ENCODE measurements at regions not wholly inside any gene's neighbourhood (a gene's known extent, or its start where the extent isn't known, plus 50 kb on each side); places are given as distances from the start of the nearest gene placed in this dataset.

GRCh38 chr15:69883306-69883705 lies 214.4 kb downstream of the TLE3 start:
- Histone ChIP-seq H3K4me2 (ENCODE audit: low read depth, low read length, poor library complexity, severe bottlenecking) (peak overlapping the region; percentile 85), H3K9ac (ENCODE audit: low read length) (no peak overlapping the region), H4K20me1 (ENCODE audit: insufficient read depth, low read depth, low read length) (no peaks in the 10 kb centered on the region), H3K9me3 (ENCODE audit: low read length) (no peaks in the 10 kb centered on the region), H3K9me2 (replicated peaks; ENCODE audit: insufficient read depth, low read length) (no peaks in the 10 kb centered on the region), H3K36me3 (ENCODE audit: insufficient read depth, low read length) (no peaks in the 10 kb centered on the region), H2AFZ (ENCODE audit: low read length) (no peak overlapping the region), H3K27me3 (ENCODE audit: low read length) (no peaks in the 10 kb centered on the region), H3K4me1 (ENCODE audit: low read length) (peaks cover 51% of the 10 kb centered on the region), H3K27ac (ENCODE audit: low read length) (peak overlapping the region; percentile 99), H3K4me3 (ENCODE audit: low read length) (no peak overlapping the region), H3K79me2 (ENCODE audit: low read length) (no peaks in the 10 kb centered on the region)
- DNase-seq: no peak

- Histone ChIP-seq H3K4me1 (ENCODE audit: low read length) (peaks cover 62% of the 10 kb centered on the region), H3K79me2 (ENCODE audit: low read length) (no peaks in the 10 kb centered on the region), H3K27ac (ENCODE audit: low read length) (no peak overlapping the region), H3K36me3 (ENCODE audit: insufficient read depth, low read length) (no peaks in the 10 kb centered on the region), H3K9ac (ENCODE audit: low read length) (no peak overlapping the region), H3K27me3 (ENCODE audit: low read length) (no peaks in the 10 kb centered on the region), H4K20me1 (ENCODE audit: insufficient read depth, low read depth, low read length) (no peaks in the 10 kb centered on the region), H3K4me3 (ENCODE audit: low read length) (no peak overlapping the region), H3K9me3 (ENCODE audit: low read length) (no peaks in the 10 kb centered on the region), H2AFZ (ENCODE audit: low read length) (no peak overlapping the region), H3K4me2 (ENCODE audit: low read depth, low read length, poor library complexity, severe bottlenecking) (no peak overlapping the region), H3K9me2 (replicated peaks; ENCODE audit: insufficient read depth, low read length) (no peaks in the 10 kb centered on the region)
- no peak for DNase-seq
These were observed 212.4 kb downstream of the TLE3 start for GRCh38 chr15:69885173-69885955.

GRCh38 chr15:69887009-69887408 lies 210.7 kb downstream of the TLE3 start:
- Histone ChIP-seq H2AFZ (ENCODE audit: low read length) (no peak overlapping the region), H3K79me2 (ENCODE audit: low read length) (no peaks in the 10 kb centered on the region), H3K4me1 (ENCODE audit: low read length) (peaks cover 47% of the 10 kb centered on the region), H3K4me2 (ENCODE audit: low read depth, low read length, poor library complexity, severe bottlenecking) (no peak overlapping the region), H3K36me3 (ENCODE audit: insufficient read depth, low read length) (no peaks in the 10 kb centered on the region), H4K20me1 (ENCODE audit: insufficient read depth, low read depth, low read length) (no peaks in the 10 kb centered on the region), H3K9me2 (replicated peaks; ENCODE audit: insufficient read depth, low read length) (no peaks in the 10 kb centered on the region), H3K27me3 (ENCODE audit: low read length) (no peaks in the 10 kb centered on the region), H3K9me3 (ENCODE audit: low read length) (no peaks in the 10 kb centered on the region), H3K4me3 (ENCODE audit: low read length) (no peak overlapping the region), H3K27ac (ENCODE audit: low read length) (no peak overlapping the region), H3K9ac (ENCODE audit: low read length) (no peak overlapping the region)
- no peak for DNase-seq

- H3K4me3 ChIP-seq (ENCODE audit: low read length): no peak overlapping the region
- H3K27me3 ChIP-seq (ENCODE audit: low read length): no peaks in the 10 kb centered on the region
- no peak overlapping the region for H3K9ac ChIP-seq (ENCODE audit: low read length)
- H4K20me1 ChIP-seq (ENCODE audit: insufficient read depth, low read depth, low read length): no peaks in the 10 kb centered on the region
- no peak overlapping the region for H3K27ac ChIP-seq (ENCODE audit: low read length)
- H3K4me2 ChIP-seq (ENCODE audit: low read depth, low read length, poor library complexity, severe bottlenecking): no peak overlapping the region
- no peaks in the 10 kb centered on the region for H3K36me3 ChIP-seq (ENCODE audit: insufficient read depth, low read length)
- peaks cover 42% of the 10 kb centered on the region for H3K4me1 ChIP-seq (ENCODE audit: low read length)
- no peaks in the 10 kb centered on the region for H3K9me3 ChIP-seq (ENCODE audit: low read length)
- no peak for DNase-seq
- no peaks in the 10 kb centered on the region for H3K79me2 ChIP-seq (ENCODE audit: low read length)
- no peak overlapping the region for H2AFZ ChIP-seq (ENCODE audit: low read length)
- H3K9me2 ChIP-seq (replicated peaks; ENCODE audit: insufficient read depth, low read length): no peaks in the 10 kb centered on the region
These were observed 210.2 kb downstream of the TLE3 start for GRCh38 chr15:69887553-69887952.

DNA sequence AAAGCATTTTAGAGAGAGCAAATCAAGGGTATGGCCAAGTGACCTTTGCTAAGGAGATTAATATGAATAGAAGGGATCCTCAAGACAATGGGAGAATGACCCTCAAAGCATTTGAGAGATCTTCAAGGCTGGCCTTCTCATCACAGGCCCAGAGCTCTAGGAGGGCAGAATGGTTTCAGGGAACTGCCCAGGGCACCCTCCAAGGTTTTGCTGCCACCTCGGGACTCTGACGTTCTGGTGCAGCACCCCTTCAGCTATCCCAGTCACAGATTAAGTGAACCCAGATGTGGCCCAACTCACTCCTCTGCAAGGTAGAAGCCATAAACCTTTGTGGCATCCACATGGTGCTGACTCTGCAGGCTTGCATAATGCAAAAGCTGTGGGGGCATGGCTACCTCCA lies 209.3 kb downstream of the TLE3 start:
- DNase-seq: no peak
- H3K9me2 ChIP-seq (replicated peaks; ENCODE audit: insufficient read depth, low read length): no peaks in the 10 kb centered on the region
- H4K20me1 ChIP-seq (ENCODE audit: insufficient read depth, low read depth, low read length): no peaks in the 10 kb centered on the region
- no peak overlapping the region for H3K4me3 ChIP-seq (ENCODE audit: low read length)
- H3K9me3 ChIP-seq (ENCODE audit: low read length): no peaks in the 10 kb centered on the region
- no peak overlapping the region for H3K9ac ChIP-seq (ENCODE audit: low read length)
- H3K27me3 ChIP-seq (ENCODE audit: low read length): no peaks in the 10 kb centered on the region
- H3K27ac ChIP-seq (ENCODE audit: low read length): no peak overlapping the region
- no peak overlapping the region for H2AFZ ChIP-seq (ENCODE audit: low read length)
- no peaks in the 10 kb centered on the region for H3K79me2 ChIP-seq (ENCODE audit: low read length)
- no peaks in the 10 kb centered on the region for H3K36me3 ChIP-seq (ENCODE audit: insufficient read depth, low read length)
- no peak overlapping the region for H3K4me2 ChIP-seq (ENCODE audit: low read depth, low read length, poor library complexity, severe bottlenecking)
- peaks cover 37% of the 10 kb centered on the region for H3K4me1 ChIP-seq (ENCODE audit: low read length)

DNA sequence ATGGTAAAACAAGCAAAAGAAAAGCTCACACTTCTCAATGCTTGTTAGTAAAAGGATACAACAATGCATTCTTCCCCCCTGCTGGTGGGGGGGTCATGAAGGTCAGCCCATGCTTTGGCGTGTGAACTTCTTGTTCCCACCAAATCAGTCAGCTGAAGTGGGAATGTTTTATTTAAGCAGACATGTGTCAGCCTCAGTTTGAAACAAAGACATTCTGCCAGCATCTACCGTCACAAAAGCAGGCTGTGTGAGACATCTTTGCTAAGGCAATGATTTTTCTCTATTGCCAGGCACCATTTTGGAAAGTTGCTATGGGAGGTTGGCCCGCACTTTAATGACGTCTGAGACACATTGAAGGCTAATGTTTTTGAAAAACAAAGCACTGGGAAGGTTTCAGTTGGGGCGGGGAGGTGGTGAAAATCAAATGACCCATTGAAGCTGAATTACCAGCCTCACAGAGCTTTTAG lies 206.6 kb downstream of the TLE3 start:
- H4K20me1 ChIP-seq (ENCODE audit: insufficient read depth, low read depth, low read length): no peaks in the 10 kb centered on the region
- H3K27me3 ChIP-seq (ENCODE audit: low read length): no peaks in the 10 kb centered on the region
- no peaks in the 10 kb centered on the region for H3K9me3 ChIP-seq (ENCODE audit: low read length)
- no peak for DNase-seq
- H3K27ac ChIP-seq (ENCODE audit: low read length): no peak overlapping the region
- H3K36me3 ChIP-seq (ENCODE audit: insufficient read depth, low read length): no peaks in the 10 kb centered on the region
- no peak overlapping the region for H3K9ac ChIP-seq (ENCODE audit: low read length)
- no peak overlapping the region for H3K4me3 ChIP-seq (ENCODE audit: low read length)
- peaks cover 40% of the 10 kb centered on the region for H3K4me1 ChIP-seq (ENCODE audit: low read length)
- H3K79me2 ChIP-seq (ENCODE audit: low read length): no peaks in the 10 kb centered on the region
- no peaks in the 10 kb centered on the region for H3K9me2 ChIP-seq (replicated peaks; ENCODE audit: insufficient read depth, low read length)
- H3K4me2 ChIP-seq (ENCODE audit: low read depth, low read length, poor library complexity, severe bottlenecking): no peak overlapping the region
- H2AFZ ChIP-seq (ENCODE audit: low read length): no peak overlapping the region

- H3K4me2 ChIP-seq (ENCODE audit: low read depth, low read length, poor library complexity, severe bottlenecking): no peak overlapping the region
- H3K9ac ChIP-seq (ENCODE audit: low read length): no peak overlapping the region
- no peaks in the 10 kb centered on the region for H3K36me3 ChIP-seq (ENCODE audit: insufficient read depth, low read length)
- H3K27me3 ChIP-seq (ENCODE audit: low read length): no peaks in the 10 kb centered on the region
- no peak for DNase-seq
- peaks cover 41% of the 10 kb centered on the region for H3K4me1 ChIP-seq (ENCODE audit: low read length)
- H3K79me2 ChIP-seq (ENCODE audit: low read length): no peaks in the 10 kb centered on the region
- no peaks in the 10 kb centered on the region for H3K9me2 ChIP-seq (replicated peaks; ENCODE audit: insufficient read depth, low read length)
- H4K20me1 ChIP-seq (ENCODE audit: insufficient read depth, low read depth, low read length): no peaks in the 10 kb centered on the region
- no peak overlapping the region for H2AFZ ChIP-seq (ENCODE audit: low read length)
- H3K9me3 ChIP-seq (ENCODE audit: low read length): no peaks in the 10 kb centered on the region
- no peak overlapping the region for H3K27ac ChIP-seq (ENCODE audit: low read length)
- H3K4me3 ChIP-seq (ENCODE audit: low read length): no peak overlapping the region
These were observed 206.1 kb downstream of the TLE3 start for GRCh38 chr15:69891606-69892005.

DNA sequence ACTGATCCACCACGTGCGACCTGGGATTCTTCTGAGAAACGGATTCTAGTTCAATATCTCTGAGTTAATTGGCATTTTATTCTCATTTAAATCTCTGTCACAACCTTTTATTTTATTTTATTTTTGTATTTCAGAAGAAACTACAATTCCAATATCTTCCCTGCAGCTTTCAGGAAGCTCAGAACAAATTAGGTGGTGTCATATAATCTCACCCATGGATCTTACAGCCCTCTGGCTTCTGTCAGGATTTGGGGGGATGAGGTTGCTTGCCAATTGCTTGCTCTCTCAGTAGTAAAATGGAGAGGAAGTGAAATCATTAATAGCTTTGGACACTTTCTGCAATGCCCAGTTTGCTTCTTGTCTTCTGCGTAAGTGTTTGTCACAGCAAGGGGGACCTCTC lies 205.4 kb downstream of the TLE3 start:
- H3K27me3 ChIP-seq (ENCODE audit: low read length): no peaks in the 10 kb centered on the region
- H3K9me3 ChIP-seq (ENCODE audit: low read length): no peaks in the 10 kb centered on the region
- H3K27ac ChIP-seq (ENCODE audit: low read length): no peak overlapping the region
- H3K4me3 ChIP-seq (ENCODE audit: low read length): no peak overlapping the region
- H3K36me3 ChIP-seq (ENCODE audit: insufficient read depth, low read length): no peaks in the 10 kb centered on the region
- H3K4me1 ChIP-seq (ENCODE audit: low read length): peaks cover 41% of the 10 kb centered on the region
- no peak overlapping the region for H3K4me2 ChIP-seq (ENCODE audit: low read depth, low read length, poor library complexity, severe bottlenecking)
- DNase-seq: no peak
- no peak overlapping the region for H3K9ac ChIP-seq (ENCODE audit: low read length)
- no peaks in the 10 kb centered on the region for H4K20me1 ChIP-seq (ENCODE audit: insufficient read depth, low read depth, low read length)
- no peak overlapping the region for H2AFZ ChIP-seq (ENCODE audit: low read length)
- H3K9me2 ChIP-seq (replicated peaks; ENCODE audit: insufficient read depth, low read length): no peaks in the 10 kb centered on the region
- H3K79me2 ChIP-seq (ENCODE audit: low read length): no peaks in the 10 kb centered on the region

All from Karpas-422 (cell line).